Small intestine (tissue), 7 donors: ENCODE measurements at regions not wholly inside any gene's neighbourhood (a gene's known extent, or its start where the extent isn't known, plus 50 kb on each side); places are given as distances from the start of the nearest gene placed in this dataset.

Experiments
- DNase-seq, 2 donors: peaks; one replicate each; pipeline versions ENCODE4 v3.0.0 to v3.0.0-alpha.2; 2013
- FAIRE-seq: peaks from 2 replicates; lab custom pipeline; 2012; peaks lifted over from hg19 to GRCh38; lab: Jason Lieb, UNC
- H3K27ac ChIP-seq, 3 donors: one replicate each; pipeline ENCODE4 v1.5.1; 2013; ENCODE audit warnings: low read length in 2 of 3, mild to moderate bottlenecking in 2 of 3, control low read depth in 1 of 3, inconsistent platforms in 1 of 3, low read depth in 1 of 3, moderate library complexity in 1 of 3
- H3K27me3 ChIP-seq, 3 donors: one replicate each; pipeline ENCODE4 v1.6.1; 2013; ENCODE audit warnings: low read length in 3 of 3, inconsistent platforms in 1 of 3; ENCODE audit not compliant: control insufficient read depth in 3 of 3, insufficient read depth in 3 of 3
- H3K36me3 ChIP-seq, 3 donors: one replicate each; pipeline ENCODE4 v1.6.1; 2013; ENCODE audit warnings: low read length in 3 of 3, inconsistent platforms in 1 of 3, low read depth in 1 of 3, mild to moderate bottlenecking in 1 of 3, moderate library complexity in 1 of 3; ENCODE audit not compliant: control insufficient read depth in 3 of 3, insufficient read depth in 2 of 3
- H3K4me1 ChIP-seq, 3 donors: one replicate each; pipeline ENCODE4 v1.6.1; 2013; ENCODE audit warnings: low read length in 2 of 3, inconsistent platforms in 1 of 3, low read depth in 1 of 3, mild to moderate bottlenecking in 1 of 3, moderate library complexity in 1 of 3; ENCODE audit not compliant: control insufficient read depth in 3 of 3, insufficient read depth in 2 of 3
- H3K4me3 ChIP-seq, 3 donors: one replicate each; pipeline ENCODE4 v1.5.1; 2013; ENCODE audit warnings: low read length in 3 of 3, control low read depth in 1 of 3, inconsistent platforms in 1 of 3, low read depth in 1 of 3, mild to moderate bottlenecking in 1 of 3, moderate library complexity in 1 of 3
- H3K9me3 ChIP-seq, 2 donors: one replicate each; pipeline ENCODE4 v1.6.1; 2013; ENCODE audit warnings: low read depth in 1 of 2, low read length in 1 of 2; ENCODE audit not compliant: control insufficient read depth in 2 of 2, insufficient read depth in 1 of 2
- WGBS, 3 donors: extraction: QIAGEN DNeasy Blood & Tissue Kit; methylation state at CpG; one replicate each; pipeline ENCODE4 v1.1.7; 2013; 5-methylcytosine and 5-hydroxymethylcytosine counted together
- donor health status: healthy with polysubstance abuse.
- donor health status: control.
- donor health status: control.
- donor health status: Bipolar disorder and iron deficiency.
- donor health status: healthy.

GRCh38 chr1:34511802-34512201 lies 243.0 kb upstream of the GJB5 start:
- Histone ChIP-seq H3K27ac (no peak overlapping the region), H3K4me1 (no peaks in the 10 kb centered on the region), H3K4me3 (no peak overlapping the region), H3K36me3 (no peaks in the 10 kb centered on the region), H3K9me3 (peaks cover 0 to 7% of the 10 kb centered on the region in 2 donors), H3K27me3 (no peaks in the 10 kb centered on the region)
- DNase-seq = no peak
- FAIRE-seq = no peak

- no peaks in the 10 kb centered on the region for H3K36me3 ChIP-seq
- FAIRE-seq (no peak), DNase-seq (no peak)
- no peaks in the 10 kb centered on the region for H3K9me3 ChIP-seq
- no peaks in the 10 kb centered on the region for H3K4me1 ChIP-seq
- WGBS, 3 donors = 68 to 74% (median 74%) methylated on average over 4 of the region's 4 CpGs
- H3K4me3 ChIP-seq = no peak overlapping the region
- H3K27ac ChIP-seq = no peak overlapping the region
- no peaks in the 10 kb centered on the region for H3K27me3 ChIP-seq
Measured at GRCh38 chr1:34518146-34518699, 236.6 kb upstream of the GJB5 start.

- Histone ChIP-seq H3K27ac (no peak overlapping the region), H3K9me3 (no peaks in the 10 kb centered on the region), H3K4me3 (no peak overlapping the region), H3K36me3 (no peaks in the 10 kb centered on the region), H3K4me1 (no peaks in the 10 kb centered on the region), H3K27me3 (no peaks in the 10 kb centered on the region)
- no peak for DNase-seq
- WGBS, 3 donors = 51 to 56% (median 54%) methylated on average over 4 of the region's 4 CpGs
- FAIRE-seq = no peak
Measured at GRCh38 chr1:34520111-34520510, 234.7 kb upstream of the GJB5 start.

- no peak overlapping the region for H3K27ac ChIP-seq
- H3K9me3 ChIP-seq = no peaks in the 10 kb centered on the region
- H3K27me3 ChIP-seq = peaks cover 0 to 3% (median 0%) of the 10 kb centered on the region in 3 donors
- H3K4me1 ChIP-seq = no peaks in the 10 kb centered on the region
- FAIRE-seq = no peak
- H3K4me3 ChIP-seq = no peak overlapping the region
- no peak for DNase-seq
- H3K36me3 ChIP-seq = no peaks in the 10 kb centered on the region
Measured at GRCh38 chr1:34524783-34525182, 230.1 kb upstream of the GJB5 start.

- Histone ChIP-seq H3K27ac (no peak overlapping the region), H3K4me1 (no peaks in the 10 kb centered on the region), H3K9me3 (no peaks in the 10 kb centered on the region), H3K27me3 (peaks cover 0 to 4% (median 0%) of the 10 kb centered on the region in 3 donors), H3K4me3 (no peak overlapping the region), H3K36me3 (no peaks in the 10 kb centered on the region)
- DNase-seq (no peak), FAIRE-seq (no peak)
- 11 to 26% (median 21%) methylated on average over 12 of the region's 12 CpGs for WGBS, 3 donors
Measured at GRCh38 chr1:34529935-34530859, 224.7 kb upstream of the GJB5 start.

GRCh38 chr1:34532113-34532512 lies 222.7 kb upstream of the GJB5 start:
- Histone ChIP-seq H3K27ac (no peak overlapping the region), H3K4me3 (no peak overlapping the region), H3K36me3 (no peaks in the 10 kb centered on the region), H3K27me3 (peaks cover 0 to 4% (median 0%) of the 10 kb centered on the region in 3 donors), H3K9me3 (no peaks in the 10 kb centered on the region), H3K4me1 (no peaks in the 10 kb centered on the region)
- FAIRE-seq (no peak), DNase-seq (no peak)
- 8 to 45% (median 19%) methylated on average over 3 of the region's 3 CpGs for WGBS, 3 donors

- no peak overlapping the region for H3K27ac ChIP-seq
- peaks cover 0 to 2% (median 0%) of the 10 kb centered on the region in 3 donors for H3K27me3 ChIP-seq
- FAIRE-seq (no peak), DNase-seq (no peak)
- no peaks in the 10 kb centered on the region for H3K9me3 ChIP-seq
- no peak overlapping the region for H3K4me3 ChIP-seq
- no peaks in the 10 kb centered on the region for H3K4me1 ChIP-seq
- no peaks in the 10 kb centered on the region for H3K36me3 ChIP-seq
Measured at GRCh38 chr1:34538481-34538880, 216.4 kb upstream of the GJB5 start.

GRCh38 chr1:34547046-34547674 lies 207.7 kb upstream of the GJB5 start:
- DNase-seq (no peak), FAIRE-seq (no peak)
- WGBS, 3 donors = 49 to 59% (median 49%) methylated on average over 3 of the region's 3 CpGs
- H3K4me3 ChIP-seq = no peak overlapping the region
- no peak overlapping the region for H3K27ac ChIP-seq
- H3K27me3 ChIP-seq = peaks cover 0 to 3% (median 0%) of the 10 kb centered on the region in 3 donors
- H3K9me3 ChIP-seq = no peaks in the 10 kb centered on the region
- H3K4me1 ChIP-seq = no peaks in the 10 kb centered on the region
- H3K36me3 ChIP-seq = no peaks in the 10 kb centered on the region
